Suppressor macrophage (primary cell): ENCODE measurements at regions not wholly inside any gene's neighbourhood (a gene's known extent, or its start where the extent isn't known, plus 50 kb on each side); places are given as distances from the start of the nearest gene placed in this dataset.

Experiments
- DNase-seq, 4 experiments: peaks; one replicate each; pipeline ENCODE4 v3.0.0-alpha.2; 2020 to 2022

DNA sequence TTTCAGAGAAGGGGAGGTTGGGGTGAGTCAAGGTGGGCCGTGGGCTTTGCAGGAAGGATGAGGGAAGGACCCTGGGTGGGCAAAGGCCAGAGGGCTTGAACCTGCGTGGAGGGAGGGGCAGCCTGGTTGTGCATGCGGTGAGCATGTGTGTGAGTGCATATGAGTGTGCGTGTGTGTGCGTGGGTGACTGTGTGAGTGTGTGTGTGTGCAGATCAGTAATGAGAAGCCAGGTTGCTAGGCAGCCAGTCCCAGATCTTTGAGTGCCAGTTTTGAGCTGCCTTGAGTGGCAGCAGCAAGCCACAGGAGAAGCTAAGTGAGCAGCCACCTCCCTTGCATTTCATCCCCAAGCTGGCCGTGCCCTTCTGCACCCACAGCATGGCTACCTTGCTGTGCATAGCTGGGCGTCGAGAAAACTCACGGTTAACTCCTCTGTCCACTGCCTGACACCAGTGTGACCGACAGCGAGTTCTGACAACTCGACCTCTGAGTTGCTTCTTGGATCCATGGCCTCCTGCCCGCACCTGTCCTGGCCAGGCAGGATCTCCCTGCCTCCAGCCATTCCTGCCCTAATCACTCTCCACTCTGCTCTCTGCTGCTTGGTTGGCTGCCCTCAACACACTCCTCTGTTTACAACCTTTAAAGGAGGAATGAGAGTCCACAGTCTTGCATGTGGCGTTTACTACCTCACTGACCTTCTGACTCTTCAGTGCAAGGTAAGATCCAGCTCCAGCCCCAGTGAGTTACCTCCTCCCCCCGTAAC, 775.4 kb downstream of the TYW1 start:
- DNase-seq: no peak

- no peak for DNase-seq
Observed at GRCh38 chr7:67773081-67773480, 776.4 kb downstream of the TYW1 start.

DNA sequence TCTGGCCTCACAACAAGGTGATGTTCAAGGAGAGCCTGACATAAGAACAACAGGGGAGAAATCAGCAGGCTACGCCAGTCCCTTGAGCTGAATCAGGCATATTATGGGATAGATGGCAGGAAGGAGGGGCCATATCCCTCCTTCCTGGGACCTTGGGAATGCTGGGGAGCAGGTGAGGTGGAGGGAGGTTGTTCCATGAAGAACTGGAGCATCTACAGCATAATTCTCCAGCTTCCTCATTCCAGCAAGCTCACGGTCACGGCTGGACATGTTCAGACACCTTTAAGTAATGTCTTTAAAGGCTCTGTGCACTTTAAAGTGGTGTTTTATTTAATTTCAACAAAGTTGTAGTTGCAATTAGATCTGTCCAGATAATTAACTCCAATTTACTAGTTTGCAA, 780.5 kb downstream of the TYW1 start:
- no peak for DNase-seq

DNA sequence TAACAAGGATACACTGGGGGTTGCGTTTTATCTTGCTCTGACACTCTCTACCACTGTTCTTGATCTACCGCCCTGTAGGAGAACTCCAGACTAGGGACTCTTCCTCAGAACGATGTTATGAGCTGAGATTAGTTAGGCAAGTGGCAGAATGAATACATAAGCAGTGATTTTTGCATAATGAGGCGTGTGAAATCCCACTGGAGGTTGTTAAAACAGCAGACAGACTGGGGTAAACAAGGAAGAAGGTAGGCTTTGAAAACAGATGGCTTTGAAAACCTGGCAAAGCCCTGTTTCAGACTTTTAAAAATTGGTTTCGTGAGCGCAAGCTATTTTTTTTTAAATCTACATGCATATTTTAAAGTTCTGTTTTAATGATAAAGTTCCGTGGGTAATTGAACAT, 785.2 kb downstream of the TYW1 start:
- DNase-seq: no peak

GRCh38 chr7:67786021-67786420, 789.4 kb downstream of the TYW1 start:
- no peak for DNase-seq

- no peak for DNase-seq
Observed at GRCh38 chr7:67788669-67789068, 792.0 kb downstream of the TYW1 start.

GRCh38 chr7:67791918-67792317, 795.3 kb downstream of the TYW1 start:
- no peak for DNase-seq

DNA sequence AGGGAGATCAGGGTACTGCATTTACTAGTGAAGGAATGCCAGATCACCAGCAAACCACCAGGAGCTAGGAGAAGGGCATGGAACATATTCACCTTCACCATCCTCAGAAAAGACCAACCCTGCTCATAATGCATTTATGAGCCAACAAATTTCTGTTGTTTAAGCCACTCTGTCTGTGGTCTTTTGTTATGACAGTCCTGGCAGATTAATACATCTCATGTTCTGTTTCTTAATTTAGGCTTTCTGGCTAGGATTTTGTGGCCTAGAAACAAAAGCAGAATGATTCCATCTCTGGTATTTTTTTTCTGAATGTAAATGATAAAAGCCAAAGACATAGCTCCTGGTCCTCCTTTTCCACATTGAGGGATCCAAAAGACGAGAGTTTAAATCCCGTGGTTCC, 797.9 kb downstream of the TYW1 start:
- DNase-seq: no peak

DNA sequence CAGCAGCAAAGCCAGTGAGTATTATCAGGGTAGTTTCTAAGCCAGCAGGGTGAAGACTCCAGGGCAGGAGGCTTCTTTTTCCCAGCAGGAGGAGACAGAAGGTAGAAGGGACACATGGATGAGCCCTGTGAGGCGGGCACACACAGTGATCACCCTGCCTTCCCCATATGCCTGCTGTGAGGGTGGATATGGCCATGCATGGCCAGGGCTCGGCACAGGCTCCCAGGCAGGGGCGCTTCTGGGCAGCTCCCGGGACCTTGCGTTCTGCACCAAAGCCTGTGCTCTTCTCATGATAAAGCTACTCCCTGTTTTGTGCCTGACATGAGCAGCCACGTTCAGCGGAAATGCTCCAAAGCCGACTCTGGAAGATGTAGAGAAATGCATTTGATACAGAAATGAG, 807.2 kb downstream of the TYW1 start:
- DNase-seq: no peak

DNA sequence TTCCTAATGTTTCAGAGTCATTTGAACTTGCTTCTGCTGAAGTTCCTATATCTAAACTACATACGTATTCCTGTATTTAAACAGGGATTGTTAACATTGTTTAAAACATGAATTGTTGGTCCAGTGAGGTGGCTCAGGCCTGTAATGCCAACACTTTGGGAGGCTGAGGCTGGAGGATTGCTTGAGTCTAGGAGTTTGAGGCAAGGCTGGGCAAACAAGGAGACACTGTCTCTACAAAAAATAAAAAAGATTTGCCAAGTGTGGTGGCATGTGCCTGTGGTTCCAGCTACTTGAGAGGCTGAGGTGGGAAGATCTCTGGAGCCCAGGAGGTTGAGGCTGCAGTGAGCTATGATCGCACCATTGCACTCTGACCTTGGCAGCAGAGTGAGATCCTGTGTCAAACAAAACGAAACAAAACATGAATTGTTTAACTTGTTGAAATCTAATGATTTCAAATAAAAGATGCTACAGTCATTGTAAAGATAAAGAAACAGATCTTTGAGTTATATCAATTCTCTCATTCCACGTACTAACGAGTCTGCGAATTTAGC, 809.4 kb downstream of the TYW1 start:
- no peak for DNase-seq

DNA sequence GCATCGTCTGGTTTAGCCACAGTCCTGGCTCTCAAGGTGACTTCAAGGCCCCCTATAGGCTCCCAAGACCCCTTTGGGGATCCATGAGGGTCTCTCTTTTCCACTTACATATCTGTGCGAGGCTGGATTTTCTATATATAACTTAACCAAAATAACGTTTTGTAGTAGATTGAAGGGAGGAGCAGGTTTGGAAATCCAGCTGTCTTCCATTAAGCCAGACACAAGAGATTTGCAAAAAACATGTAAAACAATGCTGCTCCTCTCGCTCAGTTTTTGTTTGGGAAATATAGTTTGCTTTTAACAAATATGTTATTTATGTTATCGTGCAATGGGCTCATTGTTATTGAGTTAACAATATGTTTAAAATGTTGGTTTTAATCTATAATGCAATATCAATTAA, 811.2 kb downstream of the TYW1 start:
- DNase-seq: no peak

- no peak for DNase-seq
Observed at GRCh38 chr7:67809586-67809985, 813.0 kb downstream of the TYW1 start.

DNA sequence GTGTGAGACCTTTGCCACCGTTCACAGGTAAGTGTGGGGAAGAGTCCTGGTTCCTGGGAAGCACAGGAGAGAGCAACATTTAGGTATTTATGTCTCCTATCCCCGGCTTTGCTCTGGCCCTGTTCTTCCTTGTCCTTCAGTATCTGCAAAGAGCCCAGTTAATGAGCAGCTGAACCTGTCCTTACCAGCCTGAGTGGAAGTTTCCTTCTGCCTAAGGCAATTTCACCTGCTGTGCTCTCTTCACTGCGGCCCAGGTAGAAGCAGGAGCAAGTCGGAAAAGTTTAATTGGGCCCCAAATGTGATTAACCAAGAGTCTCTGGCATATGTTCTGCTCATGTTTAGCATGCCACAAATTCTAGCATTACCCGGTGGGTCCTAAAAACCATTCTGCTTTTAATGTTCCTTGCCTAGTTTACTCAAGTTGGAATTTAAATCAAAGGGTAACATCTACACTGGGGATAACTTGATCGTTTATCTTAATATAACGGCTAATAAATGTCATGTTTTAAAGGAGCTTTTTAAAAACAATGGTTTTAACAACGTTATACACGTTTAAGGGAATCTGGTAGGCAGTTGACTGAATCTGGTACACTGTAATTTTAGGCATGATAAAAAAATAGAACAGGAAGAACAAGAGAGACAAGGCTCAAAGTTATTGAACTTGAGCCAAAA, 817.1 kb downstream of the TYW1 start:
- DNase-seq: no peak

DNA sequence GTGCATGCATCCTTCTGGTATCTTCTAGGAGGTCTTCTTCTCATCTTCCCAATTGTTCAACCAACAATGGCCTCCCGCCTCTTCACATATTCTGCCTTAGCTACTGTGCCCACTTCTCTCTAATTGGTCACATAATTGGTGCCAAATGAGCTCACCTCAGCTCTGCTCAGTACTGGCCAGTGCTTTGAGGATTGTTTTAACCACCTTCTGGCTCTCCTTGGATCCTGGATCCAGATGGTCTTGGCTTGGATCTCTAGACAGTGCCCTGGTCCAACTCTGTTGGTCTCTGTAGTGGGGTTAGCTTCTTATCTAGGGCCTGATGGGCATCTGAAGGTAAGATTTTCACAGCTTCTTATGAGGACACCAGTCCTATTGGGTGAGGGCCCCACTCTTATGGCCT, 820.8 kb downstream of the TYW1 start:
- no peak for DNase-seq

DNA sequence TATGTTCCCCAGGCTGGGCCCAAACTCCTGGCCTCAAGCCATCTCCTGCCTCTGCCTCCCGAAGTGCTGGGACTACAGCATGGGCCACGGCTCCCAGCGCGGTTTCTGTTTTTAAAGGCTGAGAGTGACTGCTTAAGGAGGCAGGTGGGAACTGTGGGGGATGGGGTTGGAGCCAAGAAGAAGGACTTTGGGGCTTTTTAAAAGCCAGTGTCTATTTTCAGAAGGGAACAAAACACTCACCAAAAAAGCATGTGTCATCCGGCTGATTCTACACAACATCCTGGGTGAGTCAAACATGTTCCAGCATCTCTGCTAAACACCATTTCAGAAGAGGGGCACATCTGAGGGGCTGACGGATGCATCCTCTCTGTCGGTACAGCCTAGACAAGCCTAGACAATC, 824.5 kb downstream of the TYW1 start:
- no peak for DNase-seq

DNA sequence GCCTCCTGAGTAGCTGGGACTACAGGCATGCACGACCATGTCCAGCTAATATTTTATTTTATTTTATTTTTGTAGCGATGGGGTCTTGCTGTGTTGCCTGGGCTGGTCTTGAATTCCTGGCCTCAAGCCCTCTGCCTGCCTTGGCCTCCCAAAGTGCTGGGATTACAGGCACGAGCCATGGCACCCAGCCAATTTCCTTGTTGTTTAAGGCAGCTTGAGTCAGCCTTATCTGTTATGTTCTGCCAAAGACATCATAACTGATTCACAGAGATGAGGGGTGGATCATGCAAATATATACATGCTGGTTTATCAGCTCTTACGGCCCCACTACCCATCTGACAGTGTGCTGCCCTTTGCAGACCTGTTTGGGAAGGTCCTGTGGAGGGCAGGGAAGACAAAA, 826.7 kb downstream of the TYW1 start:
- no peak for DNase-seq

- no peak for DNase-seq
Observed at GRCh38 chr7:67825356-67825755, 828.7 kb downstream of the TYW1 start.

DNA sequence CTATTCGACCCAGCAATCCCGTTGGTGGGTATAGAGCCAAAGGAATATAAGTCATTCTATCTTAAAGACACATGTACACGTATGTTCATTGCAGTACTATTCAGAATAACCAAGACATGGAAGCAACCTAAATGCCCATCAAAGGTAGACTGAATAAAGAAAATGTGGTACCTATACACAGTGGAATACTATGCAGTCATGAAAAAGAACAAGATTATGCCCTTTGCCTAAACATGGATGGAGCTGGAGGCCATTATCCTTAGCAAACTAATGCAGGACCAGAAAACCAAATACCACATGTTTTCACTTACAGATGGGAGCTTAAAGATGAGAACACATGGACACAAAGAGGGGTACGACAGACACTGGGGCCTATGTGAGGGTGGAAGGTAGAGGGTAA, 845.3 kb downstream of the TYW1 start:
- DNase-seq: no peak

- no peak for DNase-seq
Observed at GRCh38 chr7:67842571-67842970, 845.9 kb downstream of the TYW1 start.

GRCh38 chr7:67843001-67843565, 846.5 kb downstream of the TYW1 start:
- DNase-seq: no peak

DNA sequence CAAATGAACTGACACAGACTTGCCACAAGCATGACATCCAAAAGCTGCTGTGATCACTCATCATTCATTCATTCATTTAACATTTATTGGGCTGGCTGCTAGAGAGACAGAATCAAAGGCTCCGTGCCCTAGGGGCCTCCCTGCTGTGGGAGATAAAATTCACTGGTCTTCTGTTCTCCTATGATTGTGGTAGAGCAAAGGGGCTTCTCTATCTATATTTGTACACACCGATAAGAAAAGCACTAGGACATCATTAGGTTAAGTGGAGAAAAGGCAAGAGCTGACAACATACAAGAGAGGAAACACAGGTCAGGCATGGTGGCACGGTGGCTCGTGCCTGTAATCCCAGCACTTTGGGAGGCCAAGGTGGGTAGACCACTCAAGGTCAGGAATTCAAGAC, 847.0 kb downstream of the TYW1 start:
- no peak for DNase-seq

DNA sequence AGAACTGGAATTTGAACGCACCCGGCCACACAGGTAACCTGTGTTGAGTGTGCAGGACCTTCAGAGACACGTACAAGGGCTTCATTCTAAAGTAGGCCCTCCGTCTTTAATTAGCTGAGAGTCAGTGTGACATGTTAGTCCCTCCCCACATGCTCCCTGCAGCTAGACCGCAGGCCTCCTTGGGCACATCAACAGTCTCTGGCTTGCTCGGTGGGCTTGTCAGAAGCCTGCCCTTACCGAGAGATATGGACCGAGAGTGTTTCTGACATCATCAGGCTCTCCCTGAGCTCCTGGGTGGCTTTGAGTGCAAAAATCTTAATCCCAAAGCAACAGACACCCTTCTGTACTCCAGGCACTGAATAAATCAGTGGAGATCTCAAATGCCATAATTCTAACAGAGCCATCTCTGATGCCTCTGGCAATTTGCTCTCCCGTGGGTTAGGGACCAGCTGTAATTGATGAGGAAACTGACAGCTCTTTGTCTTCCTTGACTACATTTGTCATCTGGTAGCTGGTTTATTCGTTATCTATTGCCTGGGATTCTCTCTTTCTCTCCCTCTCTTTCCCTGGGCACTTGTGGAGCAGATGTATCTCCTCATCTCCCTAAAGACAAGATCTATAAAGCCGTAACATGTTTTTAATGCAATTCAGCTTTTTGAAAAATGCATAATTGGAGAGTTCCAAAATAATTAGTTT, 850.6 kb downstream of the TYW1 start:
- no peak for DNase-seq
